ENCODE measurements at regions not wholly inside any gene's neighbourhood (a gene's known extent, or its start where the extent isn't known, plus 50 kb on each side); places are given as distances from the start of the nearest gene placed in this dataset.

DNA sequence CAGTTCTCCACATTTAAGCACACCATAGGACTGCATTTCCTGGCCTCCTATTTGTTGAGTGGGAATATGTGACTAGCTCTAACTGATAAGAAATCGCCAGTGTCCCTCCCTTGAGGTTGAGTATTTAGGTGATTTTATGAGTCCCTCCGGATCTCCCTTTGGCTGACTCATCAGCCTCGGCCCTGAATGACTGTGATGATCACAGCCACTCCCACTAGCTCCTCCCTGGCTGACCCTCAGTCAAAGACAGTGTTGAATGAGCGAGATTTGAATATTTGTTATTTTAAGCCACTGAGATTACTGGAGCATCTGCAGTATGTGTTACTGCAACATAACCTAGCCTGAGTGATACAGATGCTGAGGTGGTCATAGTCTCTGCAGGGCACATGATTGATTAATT lies 515.3 kb downstream of the EPHB1 start:
- no peak for DNase-seq

GRCh38 chr3:135311699-135312098 lies 516.6 kb downstream of the EPHB1 start:
- DNase-seq = no peak

DNA sequence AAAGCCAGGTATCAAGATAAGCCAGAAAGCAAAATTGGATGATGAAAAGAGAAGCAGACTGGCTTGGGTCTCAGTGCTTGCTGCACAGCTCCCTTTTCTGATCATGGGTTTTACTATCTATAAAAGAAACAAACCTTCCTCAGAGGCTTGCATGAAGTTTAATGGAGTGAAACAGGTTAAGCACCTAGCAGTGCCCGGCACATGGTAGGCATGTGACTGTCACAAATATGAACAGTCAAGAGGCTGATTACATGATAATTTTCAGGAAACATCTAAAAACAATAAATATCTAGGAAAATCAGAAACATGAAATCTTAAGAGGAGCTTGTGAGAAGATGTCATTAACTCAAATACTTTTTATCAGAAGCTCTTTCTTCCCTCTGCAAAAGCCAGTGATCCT lies 519.2 kb downstream of the EPHB1 start:
- no peak for DNase-seq

- DNase-seq = no peak
These were observed 529.2 kb downstream of the EPHB1 start for GRCh38 chr3:135324301-135324700.

DNA sequence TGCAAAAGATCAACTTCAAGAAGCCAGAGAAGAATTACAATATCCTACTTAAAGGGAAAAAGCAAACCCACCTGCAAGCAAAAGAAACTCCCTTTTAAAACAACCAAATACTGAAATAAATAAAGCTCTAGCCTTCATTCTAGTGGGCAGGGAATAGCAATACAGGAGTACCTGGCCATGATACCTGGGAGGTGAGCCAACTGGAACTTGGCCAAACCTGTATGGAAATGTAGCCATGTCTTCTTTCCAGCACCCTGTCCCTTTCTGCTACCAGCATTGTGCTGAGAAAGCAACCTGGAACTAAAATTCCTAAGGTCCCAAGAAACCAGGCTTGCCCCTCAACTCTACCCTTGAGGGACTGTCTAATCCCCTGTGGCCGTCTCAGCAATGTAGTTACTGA lies 530.0 kb downstream of the EPHB1 start:
- DNase-seq = no peak

GRCh38 chr3:135325726-135326235 lies 530.7 kb downstream of the EPHB1 start:
- DNase-seq = no peak

DNA sequence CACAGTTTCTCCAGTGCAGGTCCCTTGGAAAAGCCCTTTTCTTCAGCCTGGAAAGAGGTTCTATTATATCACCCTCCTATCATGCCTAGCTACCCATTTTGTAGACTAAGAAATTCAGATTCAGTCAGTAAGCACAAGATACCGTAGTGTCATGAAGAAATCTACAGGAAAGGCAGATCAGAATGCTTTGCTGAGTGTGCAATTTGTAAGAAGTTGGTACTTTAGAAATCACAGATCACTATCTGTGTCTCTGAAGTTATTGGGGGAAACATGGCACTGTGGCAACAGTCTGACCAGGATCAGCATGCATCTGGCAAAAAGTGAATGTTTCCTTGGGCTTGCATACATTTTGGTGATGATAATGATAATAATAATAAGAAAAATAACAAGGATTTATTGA lies 531.8 kb downstream of the EPHB1 start:
- DNase-seq = no peak

DNA sequence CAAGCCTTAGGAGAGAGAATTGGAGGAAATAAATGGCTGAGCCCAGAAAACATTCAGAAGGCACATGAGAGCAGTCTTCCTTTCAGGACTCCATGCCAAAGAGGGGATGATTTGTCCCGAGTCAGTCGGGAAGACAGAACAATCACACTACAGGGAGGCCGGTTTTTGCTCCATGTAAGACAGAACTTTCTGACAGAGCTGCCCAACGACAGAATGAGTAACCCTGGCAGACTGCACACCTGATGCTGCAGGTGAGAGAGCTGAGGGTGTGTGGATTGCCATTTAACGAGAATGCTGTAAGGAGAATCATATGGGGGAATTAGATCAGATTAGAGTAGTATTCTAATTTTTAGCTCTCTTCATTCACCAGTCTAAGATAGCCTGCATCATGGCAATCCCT lies 533.0 kb downstream of the EPHB1 start:
- no peak for DNase-seq

DNA sequence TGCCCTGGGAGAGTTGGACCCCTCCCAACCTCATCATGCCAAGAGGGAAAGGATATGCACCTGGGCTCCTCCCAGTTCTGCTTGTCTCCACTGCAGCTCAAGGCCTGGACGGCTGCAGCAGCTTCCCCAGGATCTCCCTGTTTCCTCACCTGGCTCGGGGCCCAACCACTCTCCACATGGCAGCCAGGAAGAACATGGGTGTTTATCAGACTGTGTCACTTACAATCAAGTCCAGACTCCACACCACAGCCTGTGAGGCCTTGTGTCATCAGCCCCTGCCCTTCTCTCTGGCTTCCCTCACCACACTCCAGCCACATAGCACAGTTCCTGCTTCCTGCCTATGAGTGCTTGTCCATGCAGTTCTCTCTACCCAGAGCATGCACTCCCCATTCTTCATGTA lies 534.4 kb downstream of the EPHB1 start:
- no peak for DNase-seq

DNA sequence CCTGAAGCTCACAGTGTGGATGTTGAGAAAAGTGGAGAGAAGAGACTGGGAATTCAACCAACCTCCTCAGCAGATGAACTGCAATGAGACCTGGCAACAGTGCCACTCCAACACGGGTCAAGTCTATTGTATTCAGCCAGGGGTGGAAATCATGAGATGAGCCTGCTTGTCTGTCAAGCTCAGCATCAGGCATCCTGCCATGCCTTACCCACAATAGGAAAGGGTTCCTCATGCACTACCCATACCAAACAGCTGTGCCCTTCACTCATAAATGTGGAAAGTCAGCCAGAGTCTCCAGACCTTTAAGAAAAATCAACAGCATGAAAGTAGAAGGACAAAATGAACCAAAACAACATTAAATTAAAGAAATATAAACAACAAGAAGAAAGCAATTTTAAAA lies 542.1 kb downstream of the EPHB1 start:
- no peak for DNase-seq

DNA sequence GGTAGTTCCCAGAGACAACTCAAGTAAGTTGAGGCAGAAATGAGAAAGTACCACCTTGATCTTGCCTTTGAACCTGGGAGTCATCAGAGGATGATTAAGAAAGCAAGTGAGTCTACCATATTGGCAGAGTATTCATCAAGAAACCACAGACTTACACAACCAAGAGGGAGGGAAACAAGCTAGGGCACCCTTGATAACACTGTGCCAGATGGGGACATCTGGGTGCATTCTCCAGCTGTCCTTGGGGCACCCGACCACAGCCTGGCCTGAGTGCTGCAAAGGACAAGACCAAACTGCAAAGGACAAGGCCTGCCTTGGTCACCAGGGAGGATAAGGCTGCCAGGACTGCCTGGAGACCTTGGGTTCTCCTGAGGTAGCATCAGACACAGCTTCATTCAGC lies 553.6 kb downstream of the EPHB1 start:
- no peak for DNase-seq

DNA sequence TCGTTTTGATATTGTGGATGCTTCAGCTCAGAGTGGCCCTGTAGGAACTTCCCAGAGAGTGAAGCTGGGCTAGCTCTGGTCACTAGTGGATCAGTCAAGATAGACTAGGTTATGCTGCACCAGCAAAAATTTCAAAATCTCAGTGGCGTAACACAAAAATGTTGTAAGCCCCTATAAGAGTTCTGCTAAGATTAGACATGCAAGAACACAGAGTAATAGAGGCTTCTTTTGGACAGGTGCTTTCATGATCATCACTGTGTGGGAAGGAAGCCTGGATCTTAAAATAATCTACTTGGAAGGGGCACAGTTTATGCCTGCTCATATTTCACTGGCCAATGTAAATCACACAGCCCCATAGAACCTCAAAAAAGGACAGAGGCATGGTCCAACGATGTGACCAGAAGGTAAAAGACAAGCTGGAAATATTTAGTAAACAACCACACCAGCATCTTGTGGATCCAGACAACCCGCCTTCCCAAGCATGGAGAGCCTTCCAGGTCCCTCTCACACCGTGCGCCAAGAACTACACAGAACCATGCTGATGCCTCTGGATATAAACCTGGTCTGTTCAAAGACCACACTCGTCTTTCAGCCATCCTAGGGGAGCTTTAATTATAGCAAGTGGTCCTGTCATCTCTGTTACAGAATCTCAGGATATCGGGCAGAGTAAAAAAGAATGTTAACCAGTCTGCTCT lies 554.3 kb downstream of the EPHB1 start:
- no peak for DNase-seq

GRCh38 chr3:135352213-135352612 lies 557.2 kb downstream of the EPHB1 start:
- no peak for DNase-seq

DNA sequence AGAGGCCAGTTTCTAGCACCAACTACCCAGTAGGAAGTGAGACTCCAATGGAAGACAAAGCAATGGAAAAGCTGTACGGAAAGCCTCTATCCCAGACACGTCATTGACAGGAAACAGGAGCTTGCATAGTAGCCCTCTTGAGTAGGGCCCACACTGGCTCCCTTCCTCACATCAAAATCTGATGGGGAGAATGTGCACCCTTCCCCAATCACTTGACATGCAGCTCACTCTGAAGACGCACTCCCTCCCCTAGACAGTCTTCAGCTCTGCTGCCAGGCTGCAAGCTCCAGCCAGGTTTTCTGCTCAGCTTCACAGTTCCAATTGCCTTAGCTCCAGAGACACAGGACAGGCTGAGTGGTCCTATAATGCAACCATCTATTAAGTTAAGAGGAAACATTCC lies 567.8 kb downstream of the EPHB1 start:
- no peak for DNase-seq

DNA sequence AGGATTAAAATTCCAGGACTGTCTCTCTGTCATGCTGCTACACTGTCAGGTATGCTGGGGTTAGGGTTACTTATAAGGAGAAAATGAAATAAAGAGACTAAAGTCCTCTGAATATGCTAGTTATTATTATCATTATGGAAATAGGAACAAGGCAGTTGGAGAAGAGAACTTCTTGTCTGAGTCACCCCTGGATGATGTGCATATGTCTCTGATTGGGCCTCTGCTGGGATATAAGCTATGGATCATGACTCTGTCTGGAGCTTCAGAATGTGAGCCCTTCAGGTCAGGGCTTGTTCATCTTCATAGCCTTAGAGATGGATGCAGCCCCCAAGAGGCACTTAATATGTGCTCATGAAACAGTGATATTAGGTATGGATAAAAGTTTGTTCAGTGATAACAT lies 569.6 kb downstream of the EPHB1 start:
- DNase-seq = no peak

DNA sequence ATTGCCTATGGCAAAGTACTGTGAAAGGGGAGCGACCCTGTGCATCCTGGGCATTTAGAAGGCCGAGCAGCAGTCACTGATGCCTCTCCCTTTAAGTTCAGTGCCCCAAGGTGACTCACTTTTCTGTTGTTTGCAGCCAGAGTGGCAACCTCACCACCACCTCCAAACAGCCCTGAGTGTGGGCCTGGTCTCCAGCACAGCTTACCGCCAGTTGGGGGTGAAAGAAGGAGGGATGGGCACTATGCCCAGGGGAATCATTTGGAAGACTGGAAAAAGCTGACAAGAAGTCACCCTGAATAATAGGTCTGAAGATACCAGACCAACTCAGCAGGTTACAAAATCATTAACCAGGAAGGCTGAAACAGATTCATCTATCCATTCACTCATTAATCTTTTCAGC lies 571.8 kb downstream of the EPHB1 start:
- DNase-seq = no peak

GRCh38 chr3:135368316-135368715 lies 573.3 kb downstream of the EPHB1 start:
- no peak for DNase-seq

DNA sequence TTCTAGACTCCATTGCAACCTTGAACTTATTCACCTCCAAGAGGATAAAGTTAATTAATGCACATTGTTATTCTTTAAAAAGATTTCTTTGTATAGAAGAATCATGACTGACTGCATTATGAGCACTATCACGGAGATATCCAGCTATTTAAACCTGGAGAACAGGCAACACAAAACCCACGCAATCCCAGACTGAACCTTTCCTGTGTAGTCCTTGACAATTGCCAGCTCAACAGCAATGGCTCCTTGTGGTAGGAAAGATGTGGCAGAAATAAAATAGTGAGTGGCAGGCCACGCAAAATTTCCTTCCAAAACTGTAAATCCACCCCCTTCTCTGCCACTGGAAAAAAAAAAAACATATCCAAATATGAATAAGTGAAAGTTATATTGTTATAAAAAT lies 573.7 kb downstream of the EPHB1 start:
- DNase-seq = no peak

GRCh38 chr3:135374571-135374970 lies 579.5 kb downstream of the EPHB1 start:
- no peak for DNase-seq

- no peak for DNase-seq
These were observed 583.3 kb upstream of the PPP2R3A start for GRCh38 chr3:135382188-135382587.

DNA sequence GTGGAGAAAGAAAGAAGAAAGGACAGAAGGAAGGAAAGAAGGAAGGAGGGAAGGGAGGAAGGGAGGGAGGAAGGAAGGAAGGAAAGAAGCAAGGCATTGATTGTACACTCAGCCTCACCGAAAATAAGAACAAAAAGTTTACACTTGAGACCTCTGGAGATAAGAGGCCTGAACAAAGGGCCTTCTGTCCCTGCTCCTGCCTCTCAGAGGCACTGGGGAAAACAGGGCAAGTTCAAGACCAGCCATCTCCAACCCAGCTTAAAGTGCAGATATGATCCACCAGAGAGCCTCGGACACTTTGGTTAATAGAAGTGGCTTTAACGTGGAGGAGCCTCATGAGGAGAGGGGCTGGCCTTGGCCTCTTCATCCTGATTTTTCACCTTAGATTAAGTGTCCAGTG lies 582.9 kb upstream of the PPP2R3A start:
- DNase-seq = no peak

GRCh38 chr3:135383301-135383700 lies 582.2 kb upstream of the PPP2R3A start:
- DNase-seq = no peak

DNA sequence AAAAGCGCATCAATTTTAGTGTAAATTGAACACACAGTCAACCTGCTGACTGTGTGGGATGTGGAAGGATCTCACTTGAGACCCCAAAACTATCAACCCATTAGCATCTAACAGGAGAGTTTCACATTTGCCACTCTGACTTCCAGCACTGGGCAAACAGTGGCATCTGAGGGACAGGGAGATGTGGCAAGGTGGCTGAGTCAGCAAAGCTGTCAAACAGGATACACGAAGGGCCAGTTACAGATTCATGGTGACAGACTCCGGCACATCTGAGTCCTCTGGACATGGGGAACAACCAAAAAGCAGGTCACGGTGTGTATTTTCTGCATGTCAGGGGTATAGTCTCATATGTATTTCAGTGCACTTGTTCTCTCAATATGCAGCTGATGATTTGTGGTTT lies 573.4 kb upstream of the PPP2R3A start:
- DNase-seq = no peak

DNA sequence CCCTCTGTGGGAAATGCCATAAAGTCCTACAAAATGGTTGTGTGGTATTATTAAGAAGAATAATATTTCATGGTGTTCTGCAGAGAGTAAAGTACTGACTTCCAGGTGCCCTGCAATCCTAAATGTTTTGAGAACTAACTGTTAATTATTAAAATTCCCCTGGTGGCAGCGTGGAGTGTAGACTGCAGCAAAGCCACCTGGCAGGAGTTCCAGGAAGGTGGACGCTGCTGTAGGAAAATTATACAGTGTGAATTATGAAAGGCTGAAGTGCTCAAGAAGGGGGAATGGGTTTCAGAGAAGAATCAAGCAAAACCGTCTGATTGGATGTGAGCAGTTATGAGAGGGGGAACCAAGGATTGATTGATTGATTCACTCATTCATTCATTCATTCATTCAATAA lies 572.4 kb upstream of the PPP2R3A start:
- DNase-seq = no peak

GRCh38 chr3:135393898-135394525 lies 571.5 kb upstream of the PPP2R3A start:
- no peak for DNase-seq
